ENCODE measurements at regions not wholly inside any gene's neighbourhood (a gene's known extent, or its start where the extent isn't known, plus 50 kb on each side); places are given as distances from the start of the nearest gene placed in this dataset.

DNA sequence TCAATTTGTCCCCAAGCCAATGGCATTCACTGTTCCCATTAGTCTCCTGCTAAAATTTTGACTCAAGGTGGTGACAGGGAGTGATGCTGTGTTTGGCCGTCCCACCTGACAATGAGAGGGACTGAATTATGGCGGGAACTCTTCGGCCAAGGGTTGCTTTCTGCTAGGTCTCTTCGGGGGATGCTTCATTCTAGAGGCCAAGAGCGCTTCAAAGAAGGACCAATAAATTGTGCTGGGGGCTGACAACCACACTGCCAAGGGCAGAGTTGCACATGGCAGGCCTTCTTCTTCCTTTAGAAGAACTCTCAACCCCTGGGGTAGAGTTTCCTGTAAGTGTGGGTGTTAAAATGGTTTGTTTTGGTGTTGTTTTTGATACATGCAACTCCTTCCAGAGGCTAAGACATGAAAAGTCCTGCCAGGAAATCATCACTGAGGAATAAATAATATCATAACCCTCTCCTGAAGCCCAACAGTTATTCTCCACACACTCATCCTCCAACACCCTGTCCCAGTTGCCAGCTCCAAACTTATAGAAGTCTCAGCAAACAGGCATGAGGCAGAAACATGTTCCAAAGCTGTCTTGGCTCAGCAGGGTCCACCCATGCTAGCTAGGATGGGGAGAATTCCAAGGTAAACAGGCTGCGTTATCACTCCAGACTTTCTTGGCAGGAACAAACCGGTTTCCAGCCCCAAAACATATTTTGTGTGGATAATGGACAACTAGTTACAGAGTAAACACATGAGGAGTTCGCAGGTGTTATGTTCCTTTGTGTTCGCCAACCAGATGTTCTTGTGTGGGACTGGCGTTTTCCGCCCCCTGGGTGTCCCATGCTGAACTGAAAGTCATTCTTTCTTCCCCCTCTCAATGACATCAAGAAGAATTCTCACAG is 396.7 kb upstream of the RGMA start:
- Histone ChIP-seq H3K36me3 (no peaks in the 10 kb centered on the region), H3K9me3 (ENCODE audit: severe bottlenecking) (no peaks in the 10 kb centered on the region), H3K27ac (no peak overlapping the region), H3K27me3 (ENCODE audit: insufficient read depth, low read depth, severe bottlenecking) (peaks cover 82% of the 10 kb centered on the region), H3K4me3 (ENCODE audit: low read depth, low read length) (no peak overlapping the region)
- TF ChIP-seq, protein P1, sequence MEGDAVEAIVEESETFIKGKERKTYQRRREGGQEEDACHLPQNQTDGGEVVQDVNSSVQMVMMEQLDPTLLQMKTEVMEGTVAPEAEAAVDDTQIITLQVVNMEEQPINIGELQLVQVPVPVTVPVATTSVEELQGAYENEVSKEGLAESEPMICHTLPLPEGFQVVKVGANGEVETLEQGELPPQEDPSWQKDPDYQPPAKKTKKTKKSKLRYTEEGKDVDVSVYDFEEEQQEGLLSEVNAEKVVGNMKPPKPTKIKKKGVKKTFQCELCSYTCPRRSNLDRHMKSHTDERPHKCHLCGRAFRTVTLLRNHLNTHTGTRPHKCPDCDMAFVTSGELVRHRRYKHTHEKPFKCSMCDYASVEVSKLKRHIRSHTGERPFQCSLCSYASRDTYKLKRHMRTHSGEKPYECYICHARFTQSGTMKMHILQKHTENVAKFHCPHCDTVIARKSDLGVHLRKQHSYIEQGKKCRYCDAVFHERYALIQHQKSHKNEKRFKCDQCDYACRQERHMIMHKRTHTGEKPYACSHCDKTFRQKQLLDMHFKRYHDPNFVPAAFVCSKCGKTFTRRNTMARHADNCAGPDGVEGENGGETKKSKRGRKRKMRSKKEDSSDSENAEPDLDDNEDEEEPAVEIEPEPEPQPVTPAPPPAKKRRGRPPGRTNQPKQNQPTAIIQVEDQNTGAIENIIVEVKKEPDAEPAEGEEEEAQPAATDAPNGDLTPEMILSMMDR (IDR thresholded peaks at IDR 0.05; ENCODE audit: low read depth, low read length): no peak
- DNase-seq: no peak

DNA sequence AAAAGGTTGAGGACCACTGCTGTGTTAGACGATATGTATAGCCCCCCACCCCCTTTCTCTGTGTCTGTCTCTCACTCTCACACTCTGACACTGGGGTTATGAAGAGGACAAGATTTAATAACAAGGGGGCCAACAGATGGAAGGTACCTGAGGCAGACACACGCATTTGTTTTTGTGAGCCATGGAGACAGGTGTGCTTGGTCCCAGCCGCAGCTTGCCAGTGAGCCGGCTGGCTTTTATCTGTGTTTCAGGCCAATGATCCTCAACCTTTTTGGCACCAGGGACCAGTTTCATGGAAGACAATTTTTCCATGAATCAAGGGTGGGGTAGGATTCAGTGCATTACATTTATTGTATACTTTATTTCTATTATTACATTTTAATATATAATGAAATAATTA is 394.9 kb upstream of the RGMA start:
- DNase-seq: no peak
- H3K27ac ChIP-seq: no peak overlapping the region
- TF ChIP-seq, protein P1 (IDR thresholded peaks at IDR 0.05; ENCODE audit: low read depth, low read length): no peak
- no peaks in the 10 kb centered on the region for H3K9me3 ChIP-seq (ENCODE audit: severe bottlenecking)
- H3K27me3 ChIP-seq (ENCODE audit: insufficient read depth, low read depth, severe bottlenecking): peaks cover 82% of the 10 kb centered on the region
- no peaks in the 10 kb centered on the region for H3K36me3 ChIP-seq
- no peak overlapping the region for H3K4me3 ChIP-seq (ENCODE audit: low read depth, low read length)

DNA sequence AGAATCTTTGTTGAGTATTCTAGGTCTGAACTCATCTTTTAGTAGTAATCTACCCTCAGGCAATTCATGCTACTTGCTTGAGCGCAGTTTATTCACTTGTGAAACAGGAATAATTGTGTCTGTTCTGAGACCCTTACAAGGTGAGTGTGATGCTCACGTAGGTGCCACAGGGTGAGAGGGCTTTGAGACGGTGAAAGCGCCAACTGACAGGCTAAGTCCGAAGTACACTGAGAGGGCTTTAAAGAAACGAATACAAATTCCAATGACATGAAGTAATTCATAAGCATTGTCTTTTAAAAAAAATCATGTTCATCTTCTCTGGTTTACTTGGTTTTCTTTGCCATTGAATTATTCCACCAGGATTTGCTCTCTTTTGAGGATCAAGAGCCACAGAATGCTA is 393.7 kb upstream of the RGMA start:
- Histone ChIP-seq H3K4me3 (ENCODE audit: low read depth, low read length) (no peak overlapping the region), H3K27me3 (ENCODE audit: insufficient read depth, low read depth, severe bottlenecking) (peaks cover 83% of the 10 kb centered on the region), H3K9me3 (ENCODE audit: severe bottlenecking) (no peaks in the 10 kb centered on the region), H3K36me3 (no peaks in the 10 kb centered on the region), H3K27ac (no peak overlapping the region)
- TF ChIP-seq, protein P1 (IDR thresholded peaks at IDR 0.05; ENCODE audit: low read depth, low read length): no peak
- no peak for DNase-seq

DNA sequence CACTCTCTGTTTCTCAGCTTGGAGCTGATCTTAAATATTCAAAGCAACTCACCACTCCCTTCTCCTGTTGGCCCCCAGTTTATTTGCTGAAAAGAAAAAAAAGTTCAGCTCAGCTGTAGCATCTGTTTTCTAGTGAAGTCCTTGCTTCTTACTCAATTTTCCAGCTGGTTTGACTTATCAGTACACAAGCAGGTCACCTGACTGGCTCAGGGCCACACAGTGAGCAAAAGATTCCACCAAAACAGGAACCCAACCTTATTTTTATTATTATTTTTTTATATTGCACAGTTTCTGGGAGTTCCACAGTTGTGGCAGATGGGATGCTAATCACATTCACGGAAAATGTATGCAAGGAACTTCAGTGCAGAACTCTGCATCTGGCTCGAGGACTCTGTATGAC is 390.7 kb upstream of the RGMA start:
- H3K36me3 ChIP-seq: no peaks in the 10 kb centered on the region
- TF ChIP-seq, protein P1 (IDR thresholded peaks at IDR 0.05; ENCODE audit: low read depth, low read length): no peak
- H3K27ac ChIP-seq: no peak overlapping the region
- peaks cover 79% of the 10 kb centered on the region for H3K27me3 ChIP-seq (ENCODE audit: insufficient read depth, low read depth, severe bottlenecking)
- no peak overlapping the region for H3K4me3 ChIP-seq (ENCODE audit: low read depth, low read length)
- no peak for DNase-seq
- H3K9me3 ChIP-seq (ENCODE audit: severe bottlenecking): no peaks in the 10 kb centered on the region

DNA sequence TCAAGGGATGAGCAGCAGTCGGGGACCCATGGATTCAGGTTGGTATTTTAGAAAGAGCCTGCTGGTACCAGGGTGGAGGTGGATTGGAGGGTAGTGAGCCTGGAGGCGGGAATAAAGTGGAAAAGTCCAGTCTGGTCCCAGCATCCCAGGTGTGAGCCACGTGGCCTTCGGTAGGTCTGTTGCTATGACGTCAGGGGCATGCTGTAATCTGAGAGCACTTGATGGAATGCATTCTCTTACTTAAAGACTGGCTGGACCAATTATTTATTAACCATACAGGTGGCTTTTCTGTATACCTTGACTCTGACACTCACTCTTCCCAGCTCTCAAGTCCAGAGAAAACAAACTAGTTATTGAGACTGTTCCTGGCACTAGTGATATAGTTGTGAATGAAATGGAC is 389.9 kb upstream of the RGMA start:
- TF ChIP-seq, protein P1 (IDR thresholded peaks at IDR 0.05; ENCODE audit: low read depth, low read length): no peak
- DNase-seq: no peak
- no peak overlapping the region for H3K27ac ChIP-seq

More for the DNA sequence above, 389.9 kb upstream of the RGMA start:
- Histone ChIP-seq H3K36me3 (no peaks in the 10 kb centered on the region), H3K27me3 (ENCODE audit: insufficient read depth, low read depth, severe bottlenecking) (peaks cover 75% of the 10 kb centered on the region), H3K9me3 (ENCODE audit: severe bottlenecking) (no peaks in the 10 kb centered on the region), H3K4me3 (ENCODE audit: low read depth, low read length) (no peak overlapping the region)
